ENCODE measurements at regions not wholly inside any gene's neighbourhood (a gene's known extent, or its start where the extent isn't known, plus 50 kb on each side); places are given as distances from the start of the nearest gene placed in this dataset.
A peak's percentile ranks its signal among the peaks of the same experiment; 100 is the strongest.

- no peak for TF ChIP-seq CTCF (IDR thresholded peaks at IDR 0.05; ENCODE audit: unreplicated experiment)
- no peak for DNase-seq (ENCODE audit: low spot score in 2 of 2, unreplicated experiment in 2 of 2)
- no peaks in the 10 kb centered on the region for H3K9me3 Mint-ChIP-seq
- no peak overlapping the region for H3K27ac Mint-ChIP-seq
- H3K36me3 Mint-ChIP-seq, result no peaks in the 10 kb centered on the region
- peaks cover 10% of the 10 kb centered on the region for H3K27me3 Mint-ChIP-seq (ENCODE audit: low read depth)
- peaks cover 5% of the 10 kb centered on the region for H3K4me1 Mint-ChIP-seq
- H3K4me3 Mint-ChIP-seq, result no peak overlapping the region
Measured at GRCh38 chr2:158034198-158034866, 67.3 kb upstream of the UPP2 start.

DNA sequence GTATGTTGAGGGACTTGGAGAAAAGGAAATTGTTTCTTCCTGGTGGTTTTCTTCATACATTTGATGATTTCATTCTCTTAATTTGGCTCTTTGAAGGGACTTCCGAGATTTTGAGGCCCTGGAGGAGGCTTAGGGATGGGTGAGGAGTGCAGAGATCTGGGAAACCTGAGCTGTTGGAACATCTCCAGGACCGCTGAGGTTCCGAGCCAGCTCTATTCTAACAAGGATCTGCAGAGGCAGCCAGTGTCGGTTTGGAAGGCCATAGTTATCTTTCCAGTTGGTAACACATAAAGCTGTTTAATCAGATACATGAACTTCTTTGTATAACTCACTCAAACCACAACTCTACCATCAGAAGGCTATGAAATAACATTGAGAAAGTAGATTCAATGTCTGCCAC lies 70.3 kb upstream of the UPP2 start:
- peaks cover 10% of the 10 kb centered on the region for H3K27me3 Mint-ChIP-seq (ENCODE audit: low read depth)
- H3K36me3 Mint-ChIP-seq, result no peaks in the 10 kb centered on the region
- peaks cover 6% of the 10 kb centered on the region for H3K9me3 Mint-ChIP-seq
- H3K4me1 Mint-ChIP-seq, result peaks cover 5% of the 10 kb centered on the region
- DNase-seq (ENCODE audit: low spot score in 2 of 2, unreplicated experiment in 2 of 2), result no peak
- no peak overlapping the region for H3K4me3 Mint-ChIP-seq
- no peak overlapping the region for H3K27ac Mint-ChIP-seq
- TF ChIP-seq CTCF (IDR thresholded peaks at IDR 0.05; ENCODE audit: unreplicated experiment), result no peak

DNA sequence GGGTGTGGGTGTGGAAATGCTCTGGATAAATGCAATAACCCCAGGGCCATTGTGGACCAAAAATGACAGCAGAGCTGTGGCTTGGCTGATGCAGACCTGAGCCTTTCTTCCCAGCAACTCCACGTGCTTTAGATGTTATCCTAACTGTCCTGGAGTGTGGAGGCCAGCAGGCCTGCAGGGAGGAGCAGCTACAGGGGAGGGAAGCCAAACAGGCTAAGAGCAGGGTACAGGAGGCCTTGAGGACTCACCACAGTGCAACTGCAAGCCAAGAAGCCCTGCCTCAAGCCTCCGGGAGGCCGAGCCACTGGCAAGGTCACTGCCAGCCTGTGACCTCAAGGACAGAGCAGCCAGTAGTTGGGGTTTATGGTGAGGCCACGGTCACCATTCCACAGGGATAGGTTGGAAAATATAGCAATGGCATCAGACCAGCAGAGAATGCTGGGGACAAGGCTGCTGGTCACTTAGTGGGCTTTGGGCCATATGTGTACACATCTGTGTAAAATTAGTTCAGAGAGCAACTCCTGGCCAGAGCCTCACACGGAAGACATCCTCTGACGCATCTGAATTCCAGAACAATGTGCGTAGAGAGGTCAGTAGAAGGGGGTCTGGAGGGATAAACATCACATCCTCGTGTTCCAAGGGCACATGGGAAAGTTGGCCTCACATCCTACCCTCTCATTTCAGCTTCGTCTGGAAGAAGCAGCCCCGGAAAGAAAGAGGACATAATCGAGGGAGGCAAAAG lies 76.2 kb upstream of the UPP2 start:
- H3K9me3 Mint-ChIP-seq, result peaks cover 6% of the 10 kb centered on the region
- DNase-seq (ENCODE audit: low spot score in 2 of 2, unreplicated experiment in 2 of 2), result no peak
- peaks cover 4% of the 10 kb centered on the region for H3K4me1 Mint-ChIP-seq

DNA sequence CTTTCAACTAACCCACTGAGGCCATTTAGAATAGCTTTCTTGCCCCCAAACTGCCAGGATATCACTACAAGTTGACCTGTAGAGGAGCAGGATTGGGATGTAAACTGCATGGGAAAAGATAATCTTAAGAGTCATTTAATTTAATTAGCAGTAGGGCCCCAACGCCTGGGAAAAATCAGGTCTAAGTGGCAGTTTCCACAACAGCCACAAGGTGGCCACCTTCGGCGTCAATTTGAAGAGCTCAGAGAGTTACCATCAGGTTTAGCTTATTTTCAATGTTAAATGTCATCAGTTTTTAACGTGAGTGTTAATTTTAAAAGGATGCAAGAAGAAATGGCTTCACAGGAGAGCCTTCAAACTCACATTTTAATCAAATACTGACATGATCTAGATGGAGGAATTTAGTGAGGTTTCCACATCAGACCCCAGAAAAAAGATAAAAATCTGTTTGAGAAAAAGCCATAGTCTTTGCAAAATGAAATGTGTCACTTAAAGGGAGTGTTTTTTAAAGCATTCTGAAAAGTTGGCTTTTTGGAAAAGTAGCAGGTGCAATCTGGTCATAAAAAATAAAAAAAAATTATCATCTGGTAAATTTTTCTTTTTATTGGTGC lies 77.3 kb upstream of the UPP2 start:
- Mint-ChIP-seq H3K36me3 (no peaks in the 10 kb centered on the region), H3K27me3 (ENCODE audit: low read depth) (no peaks in the 10 kb centered on the region), H3K9me3 (peaks cover 6% of the 10 kb centered on the region), H3K4me3 (no peak overlapping the region), H3K27ac (no peak overlapping the region), H3K4me1 (peaks cover 4% of the 10 kb centered on the region)
- DNase-seq (ENCODE audit: low spot score in 2 of 2, unreplicated experiment in 2 of 2), result no peak
- TF ChIP-seq CTCF (IDR thresholded peaks at IDR 0.05; ENCODE audit: unreplicated experiment), result peak; percentile 95

More for the DNA sequence above, 76.2 kb upstream of the UPP2 start:
- TF ChIP-seq CTCF (IDR thresholded peaks at IDR 0.05; ENCODE audit: unreplicated experiment), result no peak
- no peaks in the 10 kb centered on the region for H3K27me3 Mint-ChIP-seq (ENCODE audit: low read depth)
- H3K36me3 Mint-ChIP-seq, result no peaks in the 10 kb centered on the region
- no peak overlapping the region for H3K4me3 Mint-ChIP-seq
- no peak overlapping the region for H3K27ac Mint-ChIP-seq

DNA sequence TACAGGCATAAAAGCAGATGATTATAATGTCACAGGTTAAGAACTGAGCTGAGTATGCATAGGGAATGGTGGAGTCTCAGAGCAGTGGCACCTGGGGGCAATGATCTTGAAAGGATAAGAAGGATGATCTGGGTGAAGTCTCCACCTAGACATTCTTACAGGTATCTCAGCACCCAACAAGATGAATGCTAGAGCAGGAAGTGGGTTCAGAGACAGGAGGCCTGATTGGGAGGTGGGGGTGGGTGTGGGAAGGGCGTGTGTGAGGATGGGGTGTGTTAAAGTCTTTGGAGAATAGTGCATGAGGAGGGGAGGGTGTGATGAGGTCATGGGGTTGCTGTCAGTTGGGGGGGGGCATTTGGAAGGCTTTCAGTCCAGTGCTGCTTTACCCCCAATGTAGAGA lies 78.8 kb upstream of the UPP2 start:
- H3K27ac Mint-ChIP-seq, result no peak overlapping the region
- no peaks in the 10 kb centered on the region for H3K36me3 Mint-ChIP-seq
- no peak for DNase-seq (ENCODE audit: low spot score in 2 of 2, unreplicated experiment in 2 of 2)
- H3K9me3 Mint-ChIP-seq, result no peaks in the 10 kb centered on the region
- peaks cover 4% of the 10 kb centered on the region for H3K4me1 Mint-ChIP-seq
- TF ChIP-seq CTCF (IDR thresholded peaks at IDR 0.05; ENCODE audit: unreplicated experiment), result no peak
- H3K4me3 Mint-ChIP-seq, result no peak overlapping the region
- H3K27me3 Mint-ChIP-seq (ENCODE audit: low read depth), result no peaks in the 10 kb centered on the region
